Putamen (tissue), 1 donor: ENCODE measurements at regions not wholly inside any gene's neighbourhood (a gene's known extent, or its start where the extent isn't known, plus 50 kb on each side); places are given as distances from the start of the nearest gene placed in this dataset.
"Not testable (repeated sequence)": the region's sequence is repeated elsewhere in the genome, so short reads cannot be mapped to it uniquely, and the experiment has no call there.

ENCODE experiments used
- DNase-seq: peaks from one replicate; pipeline ENCODE4 v3.0.0-alpha.2; 2016; ENCODE audit warnings: low spot score

- not testable (repeated sequence) for DNase-seq
Measured at GRCh38 chr21:14008436-14008835, 202.3 kb downstream of the LIPI start.

- DNase-seq, result not testable (repeated sequence)
Measured at GRCh38 chr21:14008006-14008405, 202.7 kb downstream of the LIPI start.

- not testable (repeated sequence) for DNase-seq
Measured at GRCh38 chr21:14006144-14006543, 204.6 kb downstream of the LIPI start.

- not testable (repeated sequence) for DNase-seq
Measured at GRCh38 chr21:13986996-13987958, 223.5 kb downstream of the LIPI start.

- not testable (repeated sequence) for DNase-seq
Measured at GRCh38 chr21:13985865-13986863, 224.6 kb downstream of the LIPI start.

- not testable (repeated sequence) for DNase-seq
Measured at GRCh38 chr21:13985137-13985864, 225.5 kb downstream of the LIPI start.

- not testable (repeated sequence) for DNase-seq
Measured at GRCh38 chr21:13984728-13985127, 226.0 kb downstream of the LIPI start.

- not testable (repeated sequence) for DNase-seq
Measured at GRCh38 chr21:13981176-13982087, 229.3 kb downstream of the LIPI start.

- DNase-seq, result not testable (repeated sequence)
Measured at GRCh38 chr21:13980115-13980662, 230.6 kb downstream of the LIPI start.

GRCh38 chr21:13979608-13980007, 231.1 kb downstream of the LIPI start:
- DNase-seq, result not testable (repeated sequence)

- DNase-seq, result not testable (repeated sequence)
Measured at GRCh38 chr21:13974582-13974981, 236.2 kb downstream of the LIPI start.

GRCh38 chr21:13969853-13970252, 240.9 kb downstream of the LIPI start:
- DNase-seq, result not testable (repeated sequence)

GRCh38 chr21:13969002-13969401, 241.8 kb downstream of the LIPI start:
- DNase-seq, result not testable (repeated sequence)

- DNase-seq, result not testable (repeated sequence)
Measured at GRCh38 chr21:13963259-13963658, 247.5 kb downstream of the LIPI start.

GRCh38 chr21:13937236-13937635, 273.5 kb downstream of the LIPI start:
- no peak for DNase-seq

GRCh38 chr21:13936033-13936937, 274.5 kb downstream of the LIPI start:
- not testable (repeated sequence) for DNase-seq

- not testable (repeated sequence) for DNase-seq
Measured at GRCh38 chr21:13935396-13936032, 275.2 kb downstream of the LIPI start.

- not testable (repeated sequence) for DNase-seq
Measured at GRCh38 chr21:13934887-13935342, 275.8 kb downstream of the LIPI start.
